Hematopoietic multipotent progenitor cell (in vitro differentiated cells): ENCODE measurements at regions not wholly inside any gene's neighbourhood (a gene's known extent, or its start where the extent isn't known, plus 50 kb on each side); places are given as distances from the start of the nearest gene placed in this dataset.

ENCODE experiments used
- DNase-seq, 3 donors: peaks; one replicate each; pipeline ENCODE4 v3.0.0-alpha.2; 2011 to 2015; ENCODE audit warnings: low read depth in 2 of 3, low spot score in 2 of 3

DNA sequence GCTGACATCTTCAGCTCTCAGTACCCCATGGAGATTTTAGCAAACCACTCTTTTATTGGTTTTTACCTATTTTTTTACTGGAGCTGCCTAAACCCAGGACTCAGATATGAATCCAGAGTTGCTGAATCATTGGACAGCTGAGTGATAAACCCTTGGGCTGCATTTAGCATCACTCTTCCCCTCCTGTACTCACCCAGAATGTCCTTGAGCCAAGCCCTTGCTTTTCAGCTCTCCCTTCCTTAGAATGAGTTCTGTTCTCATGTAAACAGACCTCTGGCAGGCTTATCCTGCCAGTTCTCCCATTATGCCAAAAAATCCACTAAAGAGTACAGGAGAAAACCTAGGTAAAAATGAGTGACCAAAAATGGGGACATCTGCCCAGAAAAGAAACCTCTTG lies 200.1 kb upstream of the POU2AF2 start:
- DNase-seq, result no peak

DNA sequence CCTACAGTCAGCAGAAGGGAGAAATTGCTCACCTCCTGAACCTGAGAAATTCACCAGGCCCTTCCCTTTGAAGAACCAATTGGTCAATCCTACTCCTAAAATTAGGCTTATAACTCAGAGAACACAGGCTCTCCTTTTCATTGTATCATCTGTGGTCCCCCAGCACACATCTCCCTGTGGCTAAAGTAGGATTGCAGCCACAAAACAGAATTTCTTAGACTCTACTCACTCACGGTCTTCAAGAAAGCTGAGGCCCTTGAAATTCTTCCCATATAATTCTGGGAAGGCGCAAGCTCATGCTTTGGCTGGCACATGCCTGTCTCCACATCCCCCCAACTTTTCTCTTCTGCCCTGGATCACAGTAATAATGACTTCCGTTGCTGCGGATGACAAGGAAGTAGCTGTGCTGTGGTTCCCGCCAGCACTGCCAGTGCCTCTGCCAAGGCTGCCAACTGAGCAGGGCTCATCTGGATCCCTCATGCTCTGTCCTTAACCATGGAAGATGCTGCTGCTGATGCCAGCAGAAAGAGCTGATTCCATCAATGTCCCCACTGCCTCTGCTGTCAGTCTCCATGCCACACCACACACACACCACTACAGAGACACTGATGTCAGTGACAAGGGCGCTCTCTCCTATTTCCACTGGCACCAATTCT lies 200.6 kb upstream of the POU2AF2 start:
- DNase-seq, result no peak

DNA sequence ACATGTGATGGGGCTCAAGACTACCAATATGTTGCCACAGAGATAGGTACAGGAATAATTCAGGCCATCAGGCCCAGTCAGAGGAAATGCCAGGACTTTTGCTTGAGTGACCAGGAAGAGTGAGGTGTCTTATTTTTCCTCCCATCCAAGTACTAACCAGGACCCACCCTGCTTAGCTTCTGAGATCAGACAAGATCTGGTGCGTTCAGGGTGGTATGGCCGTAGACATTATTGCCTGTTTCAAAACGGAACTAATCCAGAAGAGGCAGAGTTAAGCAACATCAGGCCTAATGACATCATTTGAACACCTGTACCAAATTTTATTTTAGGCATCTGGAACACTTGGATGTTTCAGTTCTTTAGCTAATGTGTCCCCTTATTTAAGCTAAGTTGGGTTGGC lies 205.5 kb upstream of the POU2AF2 start:
- DNase-seq, result no peak

DNA sequence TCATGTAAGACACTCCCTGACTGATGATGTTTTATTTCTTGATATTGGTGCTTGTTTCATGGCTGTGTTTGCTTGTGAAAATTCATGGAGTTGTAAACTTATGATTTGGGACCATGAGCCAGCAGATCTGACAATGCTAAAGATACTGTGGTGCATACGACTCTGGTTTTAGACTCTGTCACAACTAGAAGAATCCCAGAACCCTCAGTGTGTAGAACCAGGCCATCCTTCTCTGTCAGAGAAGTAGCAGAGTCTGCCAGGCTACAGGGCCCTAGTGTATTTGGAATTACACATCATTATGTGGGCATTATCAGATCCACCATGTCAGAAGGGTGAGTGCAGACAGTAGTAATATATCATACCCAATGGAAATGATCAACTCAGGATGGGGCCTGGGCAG lies 209.8 kb upstream of the POU2AF2 start:
- DNase-seq, result no peak

DNA sequence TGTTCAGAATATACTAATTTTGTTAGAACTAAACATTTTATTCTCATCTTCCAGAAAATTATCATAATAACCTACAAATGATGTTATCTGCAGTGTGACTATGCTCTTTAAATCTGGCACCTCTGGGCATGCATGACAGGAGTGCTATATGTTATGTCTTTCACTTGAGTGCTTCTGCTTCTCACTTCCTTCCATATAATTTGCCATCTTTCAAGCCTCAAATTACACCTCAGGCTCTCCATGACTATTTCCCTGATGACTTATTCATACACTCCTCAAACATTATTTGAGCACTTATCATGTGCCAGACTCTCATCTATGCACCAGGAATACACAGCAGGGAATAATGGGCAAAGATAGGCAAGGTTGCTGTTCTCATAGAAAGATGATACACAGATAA lies 219.3 kb upstream of the POU2AF2 start:
- no peak for DNase-seq

DNA sequence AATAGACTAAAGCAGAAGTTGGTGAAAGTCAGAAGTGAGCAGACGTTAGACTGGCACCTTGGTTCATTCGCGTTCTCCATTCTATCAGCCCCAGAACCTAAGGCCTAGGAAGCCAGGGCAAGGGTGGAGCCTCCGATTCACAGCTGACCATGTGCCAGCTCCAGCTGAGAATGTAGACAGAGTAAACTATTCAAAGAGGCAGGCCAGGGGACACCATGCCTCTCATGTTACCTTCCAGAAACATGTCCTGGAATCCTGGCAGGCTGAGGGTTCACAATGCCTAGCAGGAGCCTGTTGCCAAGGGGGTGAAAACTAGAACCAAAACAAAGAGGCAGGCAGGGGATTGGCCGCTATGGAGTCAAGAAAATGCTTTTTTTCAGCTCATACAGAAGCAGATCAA lies 224.4 kb upstream of the POU2AF2 start:
- no peak for DNase-seq

DNA sequence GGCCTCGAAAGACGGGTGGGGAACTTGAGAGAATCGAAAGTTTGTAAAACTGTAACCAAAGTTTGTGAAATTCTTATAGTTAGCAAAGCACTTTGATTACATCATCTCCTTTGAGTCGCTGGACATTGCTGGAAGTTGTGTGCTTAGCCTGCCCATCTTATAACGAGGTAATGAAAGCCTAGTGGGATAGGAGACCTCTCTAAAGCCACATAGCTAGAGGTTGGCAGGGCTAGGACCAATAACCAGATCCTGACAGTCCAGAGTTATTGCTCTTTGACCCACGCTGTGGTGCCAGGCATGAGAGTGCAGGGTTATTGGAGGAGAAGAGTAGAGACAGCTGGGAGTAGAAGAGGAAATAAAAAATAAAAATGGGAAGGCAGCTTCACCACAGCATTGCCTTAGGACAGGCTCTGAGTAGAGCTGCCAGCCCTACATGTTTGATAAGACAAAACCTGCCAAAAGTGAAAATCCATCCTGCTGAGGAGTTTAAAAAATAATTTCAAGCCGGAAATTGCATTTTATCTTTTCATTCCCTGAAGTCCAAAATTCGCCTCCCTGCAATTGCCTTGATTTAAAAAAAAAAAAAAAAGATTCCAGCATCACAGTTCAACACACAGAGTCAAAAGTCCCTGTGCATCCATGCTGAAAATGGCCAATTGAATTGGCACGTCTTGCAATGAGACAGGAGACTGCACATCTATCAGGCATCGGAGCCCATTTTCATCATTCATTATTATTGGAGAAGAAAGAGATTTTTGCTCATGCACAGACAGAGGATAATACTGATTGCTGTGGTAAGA lies 225.5 kb upstream of the POU2AF2 start:
- no peak for DNase-seq

DNA sequence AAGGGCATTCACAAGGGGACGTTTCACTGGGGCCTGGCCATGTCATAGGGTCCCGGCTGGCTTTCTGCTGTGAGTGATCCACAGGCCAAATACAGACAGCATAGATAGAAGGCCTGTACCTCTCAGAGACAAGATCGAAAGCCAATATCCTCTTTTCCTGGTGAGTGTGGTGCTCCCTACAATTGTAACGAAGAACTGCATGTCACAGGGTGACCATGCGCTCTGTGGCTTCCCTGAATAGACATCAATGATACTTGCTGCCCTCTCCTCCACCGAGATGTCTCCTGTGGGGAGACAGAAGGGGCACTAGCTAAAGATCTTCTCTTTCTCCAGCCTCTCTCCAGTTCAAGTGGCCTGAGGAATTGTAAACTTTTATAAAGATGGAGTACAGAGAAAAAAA lies 226.1 kb upstream of the POU2AF2 start:
- no peak for DNase-seq

DNA sequence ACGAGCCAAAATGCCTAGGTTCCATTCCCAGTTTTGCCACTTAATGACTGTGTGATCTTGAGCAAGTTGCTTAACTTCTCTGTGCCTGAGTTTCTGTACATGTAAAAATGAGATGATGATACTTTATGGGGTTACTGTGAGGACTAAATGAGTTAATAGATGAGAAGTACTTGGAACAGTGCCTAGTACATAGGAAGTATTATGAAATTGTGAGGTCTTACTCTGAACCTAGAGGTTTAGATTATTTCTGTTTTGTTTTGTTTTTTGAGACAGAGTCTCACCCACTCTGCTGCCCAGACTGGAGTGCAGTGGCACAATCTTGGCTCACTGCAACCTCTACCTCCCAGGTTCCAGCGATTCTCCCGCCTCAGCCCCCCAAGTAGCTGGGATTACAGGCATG lies 227.0 kb upstream of the POU2AF2 start:
- no peak for DNase-seq

DNA sequence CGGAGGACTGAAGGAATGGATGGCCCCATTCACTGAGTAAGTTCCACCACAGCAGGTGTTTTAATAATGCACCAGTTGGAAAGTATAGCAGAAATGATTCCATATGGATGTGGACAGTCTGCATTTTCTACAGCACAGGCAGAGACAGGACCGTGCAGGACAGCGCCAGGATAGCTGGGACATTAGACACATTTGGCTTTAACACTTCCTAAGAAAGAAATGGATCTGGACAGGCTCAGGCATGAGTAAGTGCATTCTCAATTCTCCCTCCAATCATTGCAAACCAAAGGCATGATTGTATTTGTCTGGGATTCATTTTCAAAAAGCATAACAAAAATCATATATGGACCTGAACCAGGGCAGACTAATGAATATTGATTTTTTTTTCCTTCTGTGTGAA lies 233.0 kb upstream of the POU2AF2 start:
- DNase-seq, result no peak

DNA sequence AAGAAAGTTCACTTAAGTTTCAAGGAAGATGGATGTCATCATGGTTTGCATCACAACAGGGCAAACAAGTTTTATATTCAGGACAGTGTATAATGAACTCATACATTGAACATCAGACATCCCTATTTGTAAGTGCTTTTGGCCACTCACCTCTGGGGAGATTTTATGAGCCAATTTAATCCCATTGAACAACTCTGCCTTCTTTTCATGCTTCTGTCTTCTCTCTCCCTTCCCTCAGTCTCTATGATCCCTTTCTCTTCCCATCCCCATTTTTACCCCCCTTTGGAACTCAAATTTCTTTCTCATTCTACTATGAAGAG lies 234.3 kb upstream of the POU2AF2 start:
- DNase-seq, result no peak

DNA sequence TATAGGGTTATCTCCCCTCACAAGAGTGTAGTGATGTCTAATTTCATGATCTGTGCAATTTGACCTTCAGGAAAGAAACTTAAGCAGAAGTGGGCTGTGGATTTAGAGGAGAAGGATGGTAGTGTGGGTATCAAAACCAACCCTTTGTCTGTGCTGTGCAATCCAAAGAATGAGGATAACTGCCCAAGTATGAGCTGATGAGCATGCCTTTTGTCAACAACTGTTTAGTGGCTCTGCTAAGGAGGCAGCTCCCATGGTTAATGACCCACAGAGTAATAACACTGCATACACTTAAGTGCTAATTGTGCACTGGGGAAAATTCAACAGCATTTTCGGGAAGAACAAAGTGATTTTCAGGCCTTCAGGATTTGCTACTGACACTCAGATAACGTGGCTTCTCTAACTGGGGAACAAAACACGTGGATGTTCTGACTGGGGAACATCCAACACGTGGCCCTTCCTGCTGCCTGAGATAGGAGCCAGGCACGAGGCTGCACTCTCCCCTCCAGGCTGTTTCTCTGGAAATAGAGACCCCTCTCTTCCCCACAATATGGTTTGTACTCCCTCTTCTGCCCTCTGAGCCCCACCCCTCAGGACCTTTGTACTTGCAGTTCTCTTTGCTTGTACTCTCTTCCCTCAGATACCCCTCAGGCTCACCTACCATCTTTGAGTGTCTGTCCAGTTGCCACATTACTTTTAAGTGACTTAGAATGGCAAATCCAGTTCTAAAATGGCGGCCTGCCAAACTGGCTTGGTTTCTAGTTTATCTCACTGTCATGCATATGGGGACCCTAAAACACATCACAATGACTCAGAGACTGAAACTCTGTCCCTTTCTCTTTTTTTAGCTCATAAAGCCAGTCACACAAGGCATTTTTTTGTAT lies 234.9 kb upstream of the POU2AF2 start:
- no peak for DNase-seq

DNA sequence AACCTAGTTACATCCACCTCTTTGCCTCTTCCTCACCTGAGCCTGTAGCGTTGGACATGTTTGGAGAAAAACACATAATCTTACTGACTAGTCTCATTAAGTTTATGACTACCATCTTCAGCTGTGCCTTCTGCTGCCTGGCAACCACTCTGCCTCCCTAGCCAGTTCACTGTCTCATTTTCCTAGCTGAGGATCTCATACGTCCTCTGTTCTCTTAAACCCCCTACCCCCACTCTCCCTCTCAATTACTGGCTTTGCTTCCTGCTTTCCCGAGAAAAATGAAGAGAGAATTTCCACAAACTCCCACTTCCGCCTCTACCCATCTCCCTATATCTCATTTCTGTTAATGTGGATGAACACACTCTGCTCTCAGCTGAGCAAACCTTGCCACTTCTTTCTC lies 239.3 kb upstream of the POU2AF2 start:
- no peak for DNase-seq

DNA sequence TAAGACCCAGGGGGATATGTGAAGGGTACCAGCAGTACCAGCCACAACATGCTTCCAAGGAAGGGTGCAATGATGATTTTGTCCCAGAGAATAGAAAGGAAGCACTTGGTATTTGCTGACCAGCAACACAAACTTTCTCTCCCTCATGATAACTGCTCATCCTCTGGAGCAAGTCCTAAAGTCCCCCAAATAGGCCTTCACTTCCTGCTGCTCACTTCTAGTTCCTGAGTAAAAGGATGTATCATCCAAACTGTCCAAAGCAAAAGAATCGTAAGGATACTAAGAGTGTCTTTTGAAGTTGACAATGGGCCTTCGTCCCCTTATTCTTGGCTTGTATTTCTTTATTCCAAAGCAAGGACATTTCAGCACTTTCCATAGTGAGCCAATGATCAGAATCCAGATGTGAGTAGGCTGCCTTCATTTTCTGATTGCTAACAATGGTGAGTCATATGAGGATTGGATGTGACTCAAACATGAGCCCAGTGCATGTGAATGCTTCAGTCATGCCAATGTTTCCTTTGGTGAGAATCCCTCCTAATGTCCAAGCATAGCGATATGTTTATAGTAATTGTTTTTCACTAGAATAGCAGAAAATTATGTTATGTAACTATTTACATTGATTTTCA lies 243.4 kb upstream of the POU2AF2 start:
- DNase-seq, result no peak

DNA sequence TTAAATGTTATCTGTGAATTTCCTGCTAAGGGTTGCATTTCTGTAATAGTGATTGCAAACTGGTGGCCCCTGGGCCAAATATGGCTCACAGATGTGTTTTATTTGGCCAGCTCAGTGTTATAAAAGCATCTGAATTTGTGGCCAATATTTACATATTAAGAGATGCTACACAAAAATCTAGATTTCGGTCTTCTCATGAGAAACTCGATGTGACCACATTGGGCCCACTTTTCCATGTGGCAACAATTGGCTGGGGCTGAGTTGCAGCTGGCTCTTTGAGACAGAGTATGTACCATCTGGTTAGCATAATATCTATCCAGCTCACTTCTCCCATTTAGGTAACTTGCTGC lies 244.5 kb upstream of the POU2AF2 start:
- no peak for DNase-seq

DNA sequence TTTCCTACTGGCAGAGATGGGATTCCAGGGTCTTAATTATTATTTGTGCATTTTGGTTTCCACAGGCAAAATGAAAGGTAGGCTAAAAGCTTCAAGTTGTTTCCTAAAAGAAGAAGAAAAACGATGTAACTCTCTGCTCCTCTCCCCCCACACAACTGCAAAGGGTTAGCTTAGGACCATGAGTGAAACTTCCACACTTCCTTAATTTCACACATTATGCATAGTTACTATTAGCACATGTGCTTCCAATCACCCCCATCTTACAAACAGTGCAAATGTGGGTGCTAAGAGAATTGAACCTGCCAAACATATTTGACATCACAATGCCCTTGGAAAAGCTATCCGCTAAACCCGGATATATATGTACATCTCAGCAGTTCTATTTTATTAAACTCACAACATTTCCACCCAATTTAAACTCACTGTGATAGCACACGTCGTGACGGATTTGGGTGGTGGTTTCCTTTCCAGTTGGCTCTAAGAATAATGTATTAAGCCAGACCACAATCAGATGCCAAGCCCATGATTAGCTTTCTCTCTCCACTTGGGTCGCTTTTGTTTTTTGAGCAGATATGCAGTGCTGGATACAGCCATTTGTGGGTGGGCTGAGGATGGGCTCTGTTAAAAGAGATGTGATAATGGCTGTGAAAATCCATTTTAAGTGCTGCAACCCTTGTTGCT lies 245.0 kb upstream of the POU2AF2 start:
- peak in 1 of 3 donors; percentile 51 for DNase-seq

DNA sequence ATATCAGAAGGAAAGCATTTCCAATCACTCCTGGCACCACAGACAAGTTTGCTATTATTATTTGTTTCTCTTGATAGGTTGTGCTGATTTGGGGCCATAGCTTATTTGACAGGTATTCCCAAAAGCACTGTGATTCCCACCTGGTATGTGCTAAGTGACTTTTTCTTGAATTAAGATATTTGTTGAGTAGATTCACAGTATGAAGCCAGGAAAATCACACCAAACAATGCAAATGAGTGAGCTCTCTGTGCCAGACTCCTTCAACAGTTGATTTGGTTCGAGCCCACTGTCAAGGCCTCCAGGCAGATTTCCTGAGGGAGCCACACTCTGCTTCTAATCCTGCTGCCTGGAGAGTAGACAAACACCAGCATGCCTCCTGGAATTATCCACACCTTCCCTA lies 253.0 kb upstream of the POU2AF2 start:
- no peak for DNase-seq

DNA sequence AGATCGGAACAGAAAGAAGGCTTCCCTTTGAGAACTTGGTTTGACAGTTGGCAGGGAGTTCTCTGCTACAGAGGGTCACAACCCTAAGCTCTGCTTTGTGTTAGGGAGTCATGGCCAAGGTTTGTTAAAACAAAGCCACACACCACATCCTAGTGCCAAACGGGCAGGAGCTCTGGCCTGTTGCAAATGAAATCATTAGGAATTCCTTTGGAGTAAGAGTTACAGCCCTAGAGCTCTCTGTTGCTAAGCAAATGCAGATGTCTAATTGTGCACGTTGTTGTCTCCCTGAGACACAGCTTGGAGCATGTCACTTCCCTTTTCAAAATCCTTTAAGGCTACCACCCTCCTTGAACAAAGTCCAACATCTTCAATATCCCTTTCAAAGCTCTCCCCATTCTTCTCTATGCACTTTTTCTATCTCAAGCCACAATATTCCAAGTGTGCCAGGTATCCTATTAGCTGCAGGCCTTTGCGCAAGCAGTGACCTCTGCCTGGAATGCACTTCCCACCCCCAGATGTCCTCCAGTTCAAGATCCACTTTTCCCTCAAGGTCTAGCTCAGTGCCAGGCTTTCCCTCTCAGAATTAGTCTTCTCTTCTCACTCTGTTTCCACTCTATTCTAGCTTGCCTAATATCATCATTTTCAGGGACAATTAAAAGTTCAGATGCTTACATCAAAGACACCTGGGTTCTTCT lies 253.7 kb upstream of the POU2AF2 start:
- DNase-seq, result no peak

DNA sequence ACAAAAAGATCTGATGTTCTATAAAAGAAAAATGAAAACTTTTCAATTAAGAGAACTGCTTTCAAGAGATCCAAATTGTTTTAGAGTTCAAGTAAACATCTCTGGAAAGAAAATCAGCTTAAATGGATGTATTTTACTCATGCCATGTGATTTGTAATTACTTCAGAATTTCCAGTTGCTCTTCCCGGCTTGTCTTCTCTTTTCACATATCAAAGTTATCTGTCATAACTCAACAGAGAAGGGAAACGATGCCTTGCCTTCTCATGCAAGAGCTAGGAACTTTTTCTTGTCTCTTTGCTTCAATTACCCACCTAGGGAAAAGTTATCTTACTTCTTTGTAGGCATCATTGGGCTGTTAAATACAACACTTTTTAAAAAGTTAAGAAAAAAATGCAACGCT lies 255.2 kb upstream of the POU2AF2 start:
- no peak for DNase-seq

DNA sequence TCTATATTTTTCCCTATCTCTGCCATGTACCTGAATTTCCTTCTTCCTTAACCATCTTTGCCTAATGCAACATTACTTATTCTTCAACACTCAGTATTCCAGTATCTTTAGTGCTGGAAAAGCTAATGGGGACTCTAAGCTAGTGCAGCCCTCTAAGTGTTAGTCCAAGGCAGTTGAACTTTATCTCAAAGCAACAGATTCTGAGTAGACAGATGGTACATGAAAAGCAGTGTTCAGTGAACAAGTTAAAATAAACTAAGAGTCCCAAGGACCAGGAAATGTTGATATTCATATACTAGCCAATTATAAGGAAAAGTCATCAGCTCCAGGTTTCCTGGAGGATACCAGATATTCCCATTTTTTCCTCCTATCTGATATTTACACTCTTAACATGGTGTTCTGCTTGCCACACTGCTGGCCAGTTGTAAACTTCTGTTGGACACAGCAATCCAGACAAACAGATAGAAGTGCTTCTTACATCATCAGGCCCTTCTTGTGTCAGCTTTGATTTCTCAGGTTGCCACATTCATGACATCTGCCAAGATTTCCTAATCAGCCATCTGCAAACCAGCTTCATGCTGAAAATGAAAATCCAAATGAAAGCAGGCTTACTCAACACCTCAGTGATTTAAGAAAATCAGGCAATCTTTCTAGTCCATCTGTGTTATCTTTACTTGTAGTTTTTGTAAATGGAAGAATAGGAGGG lies 255.9 kb upstream of the POU2AF2 start:
- no peak for DNase-seq
